GM18867 (cell line): ENCODE measurements at regions not wholly inside any gene's neighbourhood (a gene's known extent, or its start where the extent isn't known, plus 50 kb on each side); places are given as distances from the start of the nearest gene placed in this dataset.
"Not testable (repeated sequence)": the region's sequence is repeated elsewhere in the genome, so short reads cannot be mapped to it uniquely, and the experiment has no call there.

Source experiments
- ATAC-seq: cut with Tn5 transposase; IDR thresholded peaks from one replicate; pipeline ENCODE4 v1.9.1; 2021; ENCODE audit warnings: mild to moderate bottlenecking, moderate library complexity; ENCODE audit not compliant: unreplicated experiment

GRCh38 chr14:65833267-65833880 lies 420.8 kb downstream of the FUT8 start:
- ATAC-seq, result no peak

- no peak for ATAC-seq
These were observed 421.5 kb downstream of the FUT8 start for GRCh38 chr14:65834051-65834450.

- ATAC-seq, result no peak
These were observed 422.3 kb downstream of the FUT8 start for GRCh38 chr14:65834812-65835211.

- ATAC-seq, result no peak
These were observed 423.0 kb downstream of the FUT8 start for GRCh38 chr14:65835501-65835900.

- ATAC-seq, result no peak
These were observed 426.0 kb downstream of the FUT8 start for GRCh38 chr14:65838565-65838964.

GRCh38 chr14:65840118-65840751 lies 427.7 kb downstream of the FUT8 start:
- no peak for ATAC-seq

GRCh38 chr14:65840786-65841185 lies 428.3 kb downstream of the FUT8 start:
- no peak for ATAC-seq

GRCh38 chr14:65846196-65846868 lies 433.8 kb downstream of the FUT8 start:
- ATAC-seq, result no peak

- peak; percentile 44 for ATAC-seq
These were observed 434.7 kb downstream of the FUT8 start for GRCh38 chr14:65847075-65847847.

- ATAC-seq, result not testable (repeated sequence)
These were observed 435.4 kb downstream of the FUT8 start for GRCh38 chr14:65847931-65848330.

GRCh38 chr14:65849091-65849490 lies 436.6 kb downstream of the FUT8 start:
- no peak for ATAC-seq

GRCh38 chr14:65849558-65849957 lies 437.0 kb downstream of the FUT8 start:
- no peak for ATAC-seq

GRCh38 chr14:65850429-65851135 lies 438.1 kb downstream of the FUT8 start:
- peak; percentile 55 for ATAC-seq

GRCh38 chr14:65852689-65853088 lies 440.2 kb downstream of the FUT8 start:
- ATAC-seq, result no peak

- no peak for ATAC-seq
These were observed 441.0 kb downstream of the FUT8 start for GRCh38 chr14:65853407-65853955.

- ATAC-seq, result no peak
These were observed 441.7 kb downstream of the FUT8 start for GRCh38 chr14:65854215-65854614.

- ATAC-seq, result no peak
These were observed 448.6 kb downstream of the FUT8 start for GRCh38 chr14:65860956-65861611.

- ATAC-seq, result no peak
These were observed 452.0 kb downstream of the FUT8 start for GRCh38 chr14:65864549-65864948.

GRCh38 chr14:65864984-65865383 lies 452.5 kb downstream of the FUT8 start:
- no peak for ATAC-seq

- ATAC-seq, result no peak
These were observed 453.9 kb downstream of the FUT8 start for GRCh38 chr14:65866448-65866847.
